ENCODE measurements at regions not wholly inside any gene's neighbourhood (a gene's known extent, or its start where the extent isn't known, plus 50 kb on each side); places are given as distances from the start of the nearest gene placed in this dataset.
"Not testable (repeated sequence)": the region's sequence is repeated elsewhere in the genome, so short reads cannot be mapped to it uniquely, and the experiment has no call there.

- DNase-seq: no peak
Observed at GRCh38 chr6:76764057-76764456, 691.6 kb upstream of the IMPG1 start.

DNA sequence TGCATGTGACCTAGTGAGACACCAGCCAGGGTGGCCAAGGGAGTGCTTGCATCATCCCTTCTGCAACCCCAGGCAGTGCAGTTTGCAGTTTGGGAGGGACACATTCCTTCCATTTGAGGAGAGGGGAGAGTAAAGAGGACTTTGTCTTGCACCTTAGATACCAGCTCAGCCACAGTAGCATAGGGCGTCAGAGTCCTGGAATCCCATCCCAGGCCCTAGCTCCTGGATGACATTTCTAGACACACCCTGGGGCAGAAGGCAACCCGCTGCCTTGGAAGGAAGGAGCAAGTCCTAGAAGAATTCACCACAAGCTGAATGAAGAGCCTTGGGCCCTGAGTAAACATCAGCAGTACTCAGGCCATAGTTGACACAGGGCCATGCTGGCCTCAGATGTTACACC is 680.4 kb upstream of the IMPG1 start:
- DNase-seq: no peak

GRCh38 chr6:76745388-76745787 is 672.9 kb upstream of the IMPG1 start:
- DNase-seq: not testable (repeated sequence)

DNA sequence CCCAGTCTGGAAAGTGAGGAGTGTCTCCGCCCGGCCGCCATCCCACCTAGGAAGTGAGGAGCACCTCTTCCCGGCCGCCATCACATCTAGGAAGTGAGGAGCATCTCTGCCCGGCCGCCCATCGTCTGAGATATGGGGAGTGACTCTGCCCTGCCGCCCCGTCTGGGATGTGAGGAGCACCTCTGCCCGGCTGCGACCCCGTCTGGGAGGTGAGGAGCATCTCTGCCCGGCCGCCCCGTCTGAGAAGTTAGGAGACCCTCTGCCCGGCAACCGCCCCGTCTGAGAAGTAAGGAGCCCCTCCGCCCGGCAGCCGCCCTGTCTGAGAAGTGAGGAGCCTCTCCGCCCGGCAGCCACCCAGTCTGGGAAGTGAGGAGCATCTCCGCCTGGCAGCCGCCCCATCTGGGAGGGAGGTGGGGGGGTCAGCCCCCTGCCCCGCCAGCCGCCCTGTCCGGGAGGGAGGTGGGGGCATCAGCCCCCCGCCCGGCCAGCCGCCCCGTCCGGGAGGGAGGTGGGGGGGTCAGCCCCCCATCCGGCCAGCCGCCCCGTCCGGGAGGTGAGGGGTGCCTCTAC is 671.8 kb upstream of the IMPG1 start:
- not testable (repeated sequence) for DNase-seq

DNA sequence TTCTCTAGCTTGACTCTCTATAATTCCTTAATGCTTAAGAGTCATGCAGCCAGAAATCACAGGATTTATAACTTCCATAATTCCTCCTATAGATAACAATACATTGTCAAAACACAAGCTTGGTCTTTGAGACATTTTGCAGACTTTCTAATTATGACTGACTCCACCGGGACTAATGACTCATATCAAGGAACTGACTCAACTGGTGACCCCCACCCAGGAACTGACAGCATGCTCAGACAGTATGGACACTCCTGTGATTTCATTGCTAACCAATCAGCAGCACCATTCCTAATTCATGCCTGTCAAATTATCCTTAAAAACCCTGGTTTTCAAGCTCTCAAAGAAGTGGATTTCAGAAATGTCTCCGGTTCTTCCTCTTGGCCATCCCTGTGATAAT is 670.5 kb upstream of the IMPG1 start:
- DNase-seq: no peak

DNA sequence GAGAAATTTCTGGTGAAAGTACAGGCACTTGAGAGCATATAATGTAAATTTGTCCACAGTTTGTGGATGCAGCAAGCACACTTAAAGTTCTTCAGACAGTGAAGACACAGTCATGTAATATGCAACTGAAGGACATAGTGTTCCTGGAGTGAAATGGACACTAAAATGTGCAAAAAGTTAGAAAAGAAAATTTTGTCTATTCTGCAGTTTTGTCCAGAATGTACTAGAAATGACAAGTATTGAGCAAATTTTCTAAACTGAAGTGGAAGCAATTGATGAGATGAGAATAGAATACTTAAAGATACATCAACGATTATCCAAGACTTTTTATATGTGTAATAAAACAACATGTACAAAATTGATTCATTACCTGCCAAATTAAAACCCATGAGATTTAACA is 647.0 kb upstream of the IMPG1 start:
- DNase-seq: no peak

- DNase-seq: no peak
Observed at GRCh38 chr6:76708641-76709331, 636.3 kb upstream of the IMPG1 start.

DNA sequence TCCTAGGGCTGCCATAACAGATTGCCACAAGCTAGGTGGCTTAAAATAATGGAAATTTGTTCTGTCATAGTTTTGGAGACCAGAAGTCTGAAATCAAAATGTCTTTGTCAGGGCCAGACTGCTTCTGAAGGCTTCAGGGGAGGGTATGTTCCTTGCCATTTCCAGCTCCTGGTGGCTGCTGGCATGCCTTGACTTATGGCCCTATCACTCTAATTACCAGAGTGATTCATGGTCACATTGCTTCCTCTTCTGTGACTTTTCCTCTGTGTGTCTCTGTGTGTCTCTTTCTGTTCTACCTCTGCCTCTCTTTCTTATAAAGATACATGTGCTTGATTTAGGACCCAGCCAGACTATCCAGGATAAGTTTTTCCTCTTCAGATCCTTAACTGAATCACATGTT is 635.2 kb upstream of the IMPG1 start:
- DNase-seq: no peak

DNA sequence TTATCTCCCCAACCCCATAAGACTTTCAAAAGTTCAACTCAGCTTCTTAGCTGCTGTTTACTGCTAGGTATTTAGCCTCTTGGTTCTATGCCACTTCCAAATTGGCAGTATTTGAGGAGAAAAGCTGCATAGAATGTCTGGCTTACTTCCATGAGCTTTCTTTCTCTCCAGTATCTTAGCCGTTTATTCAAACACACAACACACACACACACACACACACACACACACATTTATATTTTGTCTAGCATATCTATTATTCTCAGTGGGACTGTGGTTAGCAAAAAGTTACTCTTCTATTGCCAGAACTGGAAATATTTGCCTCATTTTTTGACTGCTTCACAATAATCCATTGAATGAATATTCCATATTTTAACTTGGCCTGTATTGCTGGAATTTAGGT is 634.2 kb upstream of the IMPG1 start:
- no peak for DNase-seq

DNA sequence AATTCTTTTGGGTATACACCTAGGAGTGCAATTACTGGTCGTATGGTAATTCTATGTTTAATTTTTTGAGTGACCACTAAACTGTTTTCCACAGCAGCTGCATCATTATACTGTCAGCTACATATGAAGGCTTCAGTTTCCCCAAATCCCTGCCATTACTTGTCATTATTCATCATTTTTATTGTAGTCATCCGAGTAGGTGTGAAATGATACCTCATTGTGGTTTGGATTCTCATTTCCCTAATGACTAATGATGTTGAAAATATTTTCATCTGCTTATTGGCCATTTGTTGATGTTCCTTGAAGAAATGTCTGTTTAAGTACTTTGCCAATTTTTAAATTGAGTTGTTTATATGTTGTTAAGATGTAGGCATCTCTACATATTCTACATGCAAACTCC is 633.6 kb upstream of the IMPG1 start:
- no peak for DNase-seq

DNA sequence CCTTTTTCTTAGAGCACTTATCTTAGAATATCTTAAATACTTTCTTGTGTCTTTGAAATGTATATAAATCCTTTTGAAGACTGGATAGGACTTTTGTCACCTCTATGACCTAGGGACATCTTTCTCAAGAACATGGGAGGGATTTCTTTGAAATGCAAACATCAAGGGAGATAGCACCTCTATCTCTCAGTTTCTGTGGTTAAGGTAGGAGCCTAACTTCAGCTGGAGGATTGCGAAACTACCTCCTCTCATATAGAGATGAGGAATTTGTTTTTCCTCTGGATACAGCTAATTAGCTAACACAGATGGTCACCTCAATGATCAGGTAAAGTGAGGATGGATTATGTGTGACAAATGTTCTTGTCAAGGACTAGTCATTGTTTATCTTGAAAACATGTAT is 631.3 kb upstream of the IMPG1 start:
- no peak for DNase-seq

GRCh38 chr6:76703285-76703684 is 630.8 kb upstream of the IMPG1 start:
- no peak for DNase-seq

DNA sequence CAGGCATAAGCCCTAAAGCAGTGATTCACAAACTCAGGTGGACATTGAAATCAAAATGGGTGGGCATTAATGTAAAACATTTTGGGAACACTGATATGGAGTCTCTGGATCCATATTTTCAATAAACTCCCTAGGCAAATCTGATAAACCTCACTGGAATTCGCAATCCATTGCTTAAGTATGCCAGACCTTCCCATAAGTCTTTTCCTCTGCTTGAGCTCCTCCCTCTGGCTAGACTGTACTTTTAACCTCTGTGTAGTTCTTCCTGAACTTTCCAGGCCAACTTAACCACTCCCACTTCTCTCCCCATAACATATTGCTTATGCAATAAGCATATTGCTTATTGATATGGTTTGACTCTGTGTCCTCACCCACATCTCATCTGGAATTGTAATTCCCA is 629.7 kb upstream of the IMPG1 start:
- no peak for DNase-seq

DNA sequence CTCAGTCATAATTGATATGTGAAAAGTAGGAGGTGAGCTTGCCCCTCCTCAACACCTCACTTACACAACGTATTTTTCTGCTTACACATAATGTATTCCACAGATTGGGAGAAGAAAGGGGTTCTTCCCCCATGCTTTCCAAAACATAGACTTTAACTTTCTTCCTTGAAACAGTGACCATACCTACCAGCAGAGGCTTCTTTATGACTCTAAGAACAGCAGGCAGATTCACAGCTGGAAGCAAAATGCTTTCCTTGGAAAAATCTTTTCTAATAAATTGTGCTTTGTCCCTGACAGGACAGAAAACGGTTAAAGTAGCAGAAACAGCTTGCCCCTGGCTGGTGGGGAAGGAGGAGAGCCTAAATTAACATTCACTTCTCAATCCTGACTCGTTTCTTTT is 629.1 kb upstream of the IMPG1 start:
- no peak for DNase-seq

DNA sequence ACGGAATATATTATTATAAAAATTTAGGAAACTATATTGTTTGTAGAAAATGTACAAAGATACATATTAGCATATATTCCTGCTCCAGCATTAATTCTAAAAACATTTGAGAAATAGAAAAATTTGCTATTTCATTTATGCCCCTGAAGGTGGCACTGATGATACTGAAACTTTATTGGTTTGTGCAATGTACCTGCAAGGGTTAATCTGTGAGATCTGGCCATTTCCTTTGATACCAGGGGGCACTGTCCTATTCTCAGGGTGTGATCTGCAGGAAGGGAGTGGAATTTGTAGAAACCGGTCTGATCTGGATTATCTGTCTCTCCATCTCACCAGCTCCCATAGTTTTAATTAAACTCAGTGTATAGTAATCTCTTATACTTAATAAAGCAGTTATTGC is 625.1 kb upstream of the IMPG1 start:
- DNase-seq: no peak

GRCh38 chr6:76694795-76695194 is 622.3 kb upstream of the IMPG1 start:
- DNase-seq: no peak

- no peak for DNase-seq
Observed at GRCh38 chr6:76684875-76685274, 612.4 kb upstream of the IMPG1 start.

GRCh38 chr6:76683985-76684384 is 611.5 kb upstream of the IMPG1 start:
- no peak for DNase-seq

- no peak for DNase-seq
Observed at GRCh38 chr6:76682842-76683241, 610.4 kb upstream of the IMPG1 start.

DNA sequence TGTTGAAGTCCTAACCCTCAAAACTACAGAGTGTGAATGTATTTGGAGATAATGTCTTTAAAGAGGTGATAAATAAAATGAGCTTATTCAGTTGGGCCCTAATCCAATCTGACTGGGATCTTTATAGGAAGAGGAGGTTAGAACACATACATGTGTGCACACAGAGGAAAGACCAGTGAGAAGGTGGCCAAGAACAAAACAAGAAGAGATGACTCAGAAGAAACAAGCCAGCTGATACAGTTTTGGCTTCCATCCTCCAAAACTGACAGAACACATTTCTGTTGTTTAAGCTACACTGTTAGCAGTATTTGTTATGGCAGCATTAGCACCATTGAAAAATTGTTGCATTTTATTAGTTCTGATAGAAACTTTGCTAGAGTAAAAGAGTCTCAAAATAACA is 609.3 kb upstream of the IMPG1 start:
- DNase-seq: no peak

GRCh38 chr6:76677017-76677416 is 604.6 kb upstream of the IMPG1 start:
- no peak for DNase-seq

DNA sequence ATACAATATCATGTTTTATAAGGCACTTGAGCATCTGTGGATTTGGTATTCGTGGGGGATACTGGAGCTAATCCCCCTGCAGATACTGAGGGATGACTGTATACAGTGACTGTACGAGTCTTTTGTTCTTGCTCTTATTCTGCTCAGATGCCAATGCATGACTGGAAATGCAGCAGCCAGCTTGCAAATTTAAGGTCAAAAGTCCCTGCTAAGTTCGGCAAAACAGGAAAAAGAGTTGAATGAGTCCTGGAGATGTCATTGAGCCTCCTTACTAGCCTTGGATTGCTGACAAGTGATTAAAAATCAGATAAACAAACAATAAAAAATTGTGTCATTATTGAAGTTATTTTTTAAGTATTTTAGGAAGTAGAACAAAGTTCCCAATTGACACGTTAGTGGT is 599.3 kb upstream of the IMPG1 start:
- no peak for DNase-seq

GRCh38 chr6:76644231-76644630 is 571.8 kb upstream of the IMPG1 start:
- no peak for DNase-seq

DNA sequence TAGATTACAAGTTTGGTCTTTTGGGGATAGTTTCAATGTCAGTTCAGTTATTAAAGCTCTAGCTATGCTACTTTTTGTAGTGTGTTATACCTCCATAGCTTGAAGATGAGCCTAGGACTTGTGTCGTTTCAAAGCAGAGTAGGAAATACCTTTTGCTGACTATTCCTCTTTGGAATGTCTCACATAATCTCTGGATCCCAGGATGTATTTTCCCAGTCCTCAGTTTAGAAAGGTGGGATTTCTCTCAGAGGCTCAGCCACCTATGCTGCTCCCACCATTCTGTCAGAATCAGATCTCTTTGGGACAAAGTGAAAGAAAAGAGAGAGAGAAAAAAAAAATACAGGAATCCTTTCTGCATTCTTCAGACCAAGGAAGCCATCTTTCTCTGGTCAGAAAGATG is 567.5 kb upstream of the IMPG1 start:
- no peak for DNase-seq

GRCh38 chr6:76634695-76635094 is 562.2 kb upstream of the IMPG1 start:
- DNase-seq: no peak
